DMS 273 treated with DMSO at 0.1 percent for 48 hours (cell line): ENCODE measurements at regions not wholly inside any gene's neighbourhood (a gene's known extent, or its start where the extent isn't known, plus 50 kb on each side); places are given as distances from the start of the nearest gene placed in this dataset.

Experiments used
- DNase-seq: peaks from one replicate; lab custom pipeline; 2025; lab: John Stamatoyannopoulos, UW

DNA sequence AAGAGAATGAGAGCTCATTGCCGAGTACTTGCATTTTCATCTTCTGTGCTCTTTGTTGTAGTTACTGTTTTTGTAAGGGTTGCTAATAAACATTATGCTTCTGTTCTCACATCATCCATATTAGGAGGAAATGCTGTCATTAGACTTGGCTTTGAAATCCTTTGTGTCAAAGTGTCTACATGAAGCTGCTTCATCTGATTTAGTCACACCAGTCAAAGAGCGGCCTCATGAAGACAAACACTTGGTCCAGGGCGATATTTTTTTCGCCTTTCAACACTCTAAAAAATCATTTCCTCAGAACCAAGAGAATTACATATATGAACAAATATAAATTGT, 105.0 kb downstream of the SPRY2 start:
- DNase-seq = no peak

DNA sequence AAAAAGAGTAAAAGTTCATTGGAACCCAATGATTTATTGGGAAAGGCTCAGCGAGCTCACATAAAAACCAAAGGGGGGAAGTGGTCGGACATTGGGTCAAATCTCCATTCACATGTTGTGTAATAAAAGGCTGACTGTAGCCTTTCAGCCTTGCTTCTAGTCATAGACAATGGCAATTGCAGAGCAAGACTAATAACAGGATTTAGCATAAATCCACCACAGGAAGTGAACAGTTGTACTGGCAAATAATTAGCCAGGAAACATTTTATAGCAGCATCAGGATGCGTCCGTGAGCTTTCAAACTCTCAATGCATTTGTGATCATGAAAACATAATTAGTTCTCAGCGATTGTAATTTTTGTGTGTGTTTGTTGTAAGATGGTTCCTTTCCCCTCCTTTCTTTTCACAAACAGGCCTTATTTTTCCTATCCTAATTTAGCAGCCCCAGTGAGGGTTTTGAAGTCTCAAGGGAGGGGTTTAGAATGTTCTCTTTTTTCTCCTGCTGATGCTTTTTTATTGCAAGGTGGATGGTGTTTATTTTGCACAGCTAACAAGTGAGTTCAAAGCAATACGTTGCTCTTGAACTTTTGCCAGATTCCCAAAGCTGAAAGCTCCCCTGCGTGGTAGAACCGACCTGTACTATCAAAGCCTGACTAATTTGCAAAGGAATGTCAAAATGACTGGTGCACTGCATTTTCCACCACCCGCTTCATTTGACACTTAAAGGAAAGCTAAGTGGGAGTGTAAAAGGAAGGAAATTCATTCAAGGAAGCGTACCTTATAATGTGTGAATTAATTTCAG, 105.6 kb downstream of the SPRY2 start:
- DNase-seq = no peak

DNA sequence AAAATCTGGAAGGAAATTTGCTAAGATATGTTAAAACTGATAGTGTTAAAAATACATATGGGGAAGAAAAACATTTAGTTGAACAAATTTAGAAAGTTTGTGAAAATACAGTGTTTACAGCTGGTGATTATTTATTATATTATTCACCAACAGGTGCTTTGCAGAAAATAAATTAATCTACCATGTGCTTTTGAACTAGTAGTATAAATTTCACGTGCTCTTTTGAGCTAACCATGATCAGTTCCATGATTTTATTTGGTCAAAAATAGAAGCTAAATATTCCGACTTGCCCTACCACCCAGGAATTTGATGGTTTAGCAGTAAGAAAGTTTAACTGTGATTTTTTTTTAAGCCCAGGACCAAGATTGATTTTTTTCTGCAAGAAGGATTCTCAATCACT, 113.3 kb downstream of the SPRY2 start:
- no peak for DNase-seq

DNA sequence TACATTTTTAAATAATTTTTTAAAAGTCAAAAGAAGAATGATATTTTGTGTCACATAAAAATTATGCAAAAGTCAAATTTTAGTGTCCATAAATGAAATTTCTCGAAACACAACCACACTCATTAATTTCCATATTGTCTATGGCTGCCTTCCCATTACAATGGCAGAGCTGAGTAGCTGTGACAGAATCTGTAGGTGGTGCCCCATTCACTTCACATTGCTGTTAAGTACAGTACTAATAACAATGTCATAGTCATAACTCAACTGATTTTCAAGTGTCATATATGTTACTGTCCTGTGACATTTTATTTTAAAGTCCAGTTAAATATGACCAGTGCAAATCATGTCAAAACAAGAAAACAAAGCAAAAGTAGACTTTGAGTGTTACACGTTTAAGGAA, 114.3 kb downstream of the SPRY2 start:
- DNase-seq = no peak

DNA sequence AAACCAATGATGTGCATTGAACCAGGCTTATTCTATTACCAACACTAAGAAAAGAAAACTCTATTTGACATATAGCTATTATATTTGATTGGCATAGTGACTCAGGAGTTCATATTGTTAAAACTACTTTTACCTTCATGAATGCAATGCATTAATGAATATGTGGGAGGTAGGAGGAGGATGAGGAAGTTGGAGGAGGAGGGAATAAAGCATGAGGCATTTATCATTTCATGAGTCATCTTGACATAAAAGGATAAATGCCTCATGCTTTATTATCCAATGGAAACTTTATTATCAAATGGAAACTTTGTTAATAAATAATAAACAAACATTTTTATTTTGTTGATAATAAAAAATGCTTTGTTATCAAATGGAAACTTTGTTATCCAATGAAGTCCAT, 116.5 kb downstream of the SPRY2 start:
- no peak for DNase-seq

DNA sequence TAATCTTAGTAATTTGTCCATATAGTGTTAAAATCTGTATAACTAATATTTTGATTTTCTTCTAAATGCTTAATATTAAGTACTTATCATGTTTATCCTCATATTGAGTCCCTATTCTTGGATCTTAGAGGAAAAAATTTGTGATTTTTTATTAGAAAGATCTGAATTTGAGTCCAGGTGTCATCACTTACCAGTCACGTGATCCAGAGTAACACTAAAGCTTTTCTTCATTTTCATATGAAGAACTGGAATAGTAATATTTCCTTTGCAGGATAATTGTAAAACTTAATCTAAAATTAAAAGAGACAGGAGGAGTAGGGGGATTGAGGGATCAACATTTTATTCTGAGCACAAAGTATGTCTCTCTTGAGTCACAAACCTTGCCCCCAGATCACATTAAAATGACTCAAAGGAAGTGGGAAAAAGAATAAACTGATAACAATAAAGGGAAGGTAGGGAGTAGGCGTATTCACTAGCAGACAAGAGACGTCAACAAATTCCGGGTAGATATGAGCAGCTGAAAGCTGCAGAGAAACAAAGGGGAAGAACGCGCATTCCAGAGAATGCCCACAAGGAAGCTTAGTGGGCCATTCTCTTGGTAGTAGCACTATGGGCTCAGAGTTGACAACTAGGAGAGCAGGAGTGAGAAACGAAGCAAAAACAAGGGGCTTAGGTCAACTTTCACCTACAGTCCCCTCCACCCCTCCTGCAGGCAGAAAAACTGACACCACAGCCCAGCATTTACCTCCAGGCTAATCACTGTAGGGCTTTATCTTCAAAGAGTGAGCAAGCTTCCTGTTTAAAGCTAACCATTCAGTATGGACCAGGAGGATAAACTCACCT, 123.1 kb downstream of the SPRY2 start:
- DNase-seq = no peak

DNA sequence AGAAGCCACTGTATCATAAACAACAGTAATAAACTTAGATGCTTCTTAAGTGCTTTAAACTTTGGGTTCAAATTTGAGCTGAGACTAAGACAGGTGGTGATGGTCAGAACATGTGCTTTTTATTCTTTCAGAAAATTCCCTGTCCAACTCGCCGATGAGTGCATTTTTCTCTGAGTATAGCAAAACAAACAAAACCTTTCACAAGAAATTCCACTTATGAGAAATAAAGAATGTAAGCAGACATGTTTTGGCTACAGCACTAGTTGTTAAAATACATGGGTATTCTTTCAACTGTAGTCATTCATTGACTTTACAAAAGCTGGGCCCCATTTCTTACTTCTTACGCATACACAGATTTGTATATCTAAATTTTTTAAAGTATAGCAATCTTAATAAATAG, 125.6 kb downstream of the SPRY2 start:
- no peak for DNase-seq

DNA sequence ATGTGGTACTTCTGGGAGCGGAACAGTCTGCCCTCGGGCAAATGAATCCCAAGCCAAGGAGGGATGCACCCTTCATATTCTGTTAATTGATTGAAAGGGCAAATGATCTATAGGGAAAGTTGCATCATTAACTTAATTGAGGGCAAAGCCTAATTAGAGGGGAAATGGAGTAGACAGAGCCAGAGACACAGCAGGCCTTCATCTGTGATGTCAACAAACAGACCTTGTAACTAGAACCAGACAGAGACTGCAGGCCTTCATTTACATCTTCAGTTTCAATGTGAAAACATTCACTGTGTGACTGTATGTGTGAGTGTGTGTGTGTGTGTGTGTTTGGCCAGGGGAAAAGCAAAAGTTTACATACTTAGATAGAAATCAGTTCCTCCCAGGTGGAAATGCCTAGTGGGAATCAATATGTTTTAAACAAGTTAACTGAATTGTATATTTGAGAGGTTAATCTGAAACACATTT, 126.4 kb downstream of the SPRY2 start:
- no peak for DNase-seq

DNA sequence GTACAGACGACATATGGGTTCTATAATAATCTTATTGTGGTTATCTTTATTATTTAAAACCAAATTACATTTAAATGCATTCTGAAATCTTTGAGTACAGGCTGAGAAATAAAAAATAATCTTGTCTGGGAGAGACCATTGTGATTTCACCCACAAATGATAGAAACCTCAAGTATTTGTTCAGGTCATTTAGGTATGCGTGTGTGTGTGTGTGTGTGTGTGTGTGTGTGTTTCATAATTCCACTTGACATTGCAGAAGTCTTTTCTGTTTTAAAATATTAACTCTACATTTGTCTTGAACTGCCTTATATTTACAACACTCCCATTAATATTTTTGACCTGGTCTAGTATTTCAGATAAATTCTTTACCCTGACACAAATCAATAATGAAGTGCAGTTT, 126.9 kb downstream of the SPRY2 start:
- no peak for DNase-seq

DNA sequence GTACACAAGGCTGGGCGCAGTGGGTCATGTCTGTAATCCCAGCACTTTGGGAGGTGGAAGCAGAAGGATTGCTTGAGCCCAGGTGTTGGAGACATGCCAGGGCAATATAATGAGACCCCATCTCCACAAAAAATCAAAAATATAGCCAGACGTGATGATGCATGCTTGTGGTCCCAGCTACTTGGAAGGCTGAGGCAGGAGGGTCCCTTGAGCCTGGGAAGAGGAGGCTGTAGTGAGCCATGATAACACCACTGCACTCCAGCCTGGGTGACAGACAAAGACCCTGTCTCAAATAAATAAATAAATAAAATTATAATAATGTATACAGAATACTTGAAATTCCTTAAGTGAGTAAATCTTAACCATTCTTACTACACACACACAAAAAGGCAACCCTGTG, 127.7 kb downstream of the SPRY2 start:
- no peak for DNase-seq

DNA sequence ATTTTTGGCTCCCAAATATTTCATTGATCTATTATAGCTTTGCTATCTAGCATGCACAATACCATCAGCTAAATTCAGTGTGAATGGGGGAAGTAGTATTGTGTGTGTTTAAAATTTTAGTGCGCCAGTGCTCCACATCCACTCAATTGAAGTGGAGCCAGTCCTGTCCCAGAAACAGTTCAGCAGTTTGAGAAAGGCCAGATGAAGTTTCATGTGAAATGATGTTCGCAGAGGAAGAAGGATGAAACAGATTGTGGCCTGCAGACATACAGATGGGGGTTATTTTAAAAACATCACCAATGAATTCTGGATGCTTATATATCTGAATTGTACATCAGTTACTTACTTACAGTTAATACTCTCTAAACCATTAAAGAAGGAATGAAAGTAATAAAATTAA, 129.4 kb downstream of the SPRY2 start:
- DNase-seq = no peak

DNA sequence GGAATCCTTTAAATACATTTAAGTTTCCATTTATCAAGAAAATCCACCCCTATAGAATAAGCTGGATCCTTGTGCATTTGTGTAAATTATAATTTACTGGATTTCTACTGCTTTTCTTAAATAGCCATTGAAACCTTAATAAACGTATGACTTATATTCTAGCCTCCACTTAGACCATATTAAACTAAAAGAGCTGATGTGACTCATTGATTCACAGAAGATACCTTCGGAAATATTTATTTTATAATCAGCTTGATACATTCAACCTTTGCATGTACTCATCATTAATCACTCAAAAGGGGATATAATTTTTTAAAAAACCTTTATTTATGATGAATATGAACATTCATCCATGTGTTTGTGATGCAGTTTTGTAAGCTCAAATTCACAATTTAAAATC, 136.3 kb downstream of the SPRY2 start:
- no peak for DNase-seq

DNA sequence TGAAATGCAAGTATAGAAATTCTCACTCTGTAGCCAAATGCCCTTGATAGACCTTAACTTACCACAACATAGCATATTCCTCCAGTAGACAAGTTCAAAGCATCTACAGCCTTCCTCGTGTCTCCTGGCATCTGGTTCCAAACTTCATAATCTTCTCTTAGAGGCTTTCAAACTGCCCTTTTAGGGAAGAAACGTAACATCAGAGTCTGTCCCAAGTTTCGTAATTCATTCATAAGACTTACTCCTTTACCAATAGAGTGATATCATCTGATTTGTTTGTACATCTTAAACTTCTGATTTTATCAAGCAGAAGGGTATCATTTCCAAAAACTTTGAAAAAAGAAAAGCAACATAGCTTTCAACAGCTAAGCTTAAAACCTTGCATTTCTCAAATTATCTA, 137.4 kb downstream of the SPRY2 start:
- DNase-seq = no peak

DNA sequence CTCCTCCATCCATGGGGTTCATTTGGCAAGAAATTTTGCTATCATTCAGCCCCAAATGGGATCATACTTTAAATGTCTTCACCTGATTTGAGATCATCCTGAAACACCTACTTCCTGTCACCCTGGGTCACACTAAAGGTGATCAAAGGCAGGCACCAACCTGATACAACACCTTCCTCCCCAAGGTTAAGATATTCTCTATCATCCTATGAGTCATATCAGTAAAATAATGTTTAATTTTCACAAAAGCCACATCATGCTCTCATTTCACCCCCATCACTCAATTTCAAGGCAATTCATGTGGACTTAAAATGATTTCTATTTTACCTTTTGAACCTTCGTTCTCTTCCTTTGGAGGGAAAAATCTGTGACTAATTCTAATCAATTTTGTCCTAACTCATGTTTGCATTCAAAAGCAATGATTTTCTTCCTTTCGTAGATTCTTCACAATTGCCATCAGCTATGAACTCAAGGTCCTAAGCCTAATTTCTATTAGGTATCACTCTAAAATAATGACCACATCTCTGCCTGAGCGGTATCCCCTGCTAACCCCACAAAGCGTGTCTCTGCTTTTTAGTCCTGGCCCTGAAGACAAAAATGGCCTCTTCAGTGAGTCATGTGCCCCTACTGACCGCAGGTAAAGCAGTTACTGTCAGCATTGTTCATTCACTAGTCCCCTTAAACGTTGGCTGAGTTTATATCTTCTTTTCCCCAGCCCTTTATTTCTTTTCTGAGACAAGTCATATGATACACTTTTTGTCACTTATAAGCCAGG, 139.0 kb downstream of the SPRY2 start:
- no peak for DNase-seq

DNA sequence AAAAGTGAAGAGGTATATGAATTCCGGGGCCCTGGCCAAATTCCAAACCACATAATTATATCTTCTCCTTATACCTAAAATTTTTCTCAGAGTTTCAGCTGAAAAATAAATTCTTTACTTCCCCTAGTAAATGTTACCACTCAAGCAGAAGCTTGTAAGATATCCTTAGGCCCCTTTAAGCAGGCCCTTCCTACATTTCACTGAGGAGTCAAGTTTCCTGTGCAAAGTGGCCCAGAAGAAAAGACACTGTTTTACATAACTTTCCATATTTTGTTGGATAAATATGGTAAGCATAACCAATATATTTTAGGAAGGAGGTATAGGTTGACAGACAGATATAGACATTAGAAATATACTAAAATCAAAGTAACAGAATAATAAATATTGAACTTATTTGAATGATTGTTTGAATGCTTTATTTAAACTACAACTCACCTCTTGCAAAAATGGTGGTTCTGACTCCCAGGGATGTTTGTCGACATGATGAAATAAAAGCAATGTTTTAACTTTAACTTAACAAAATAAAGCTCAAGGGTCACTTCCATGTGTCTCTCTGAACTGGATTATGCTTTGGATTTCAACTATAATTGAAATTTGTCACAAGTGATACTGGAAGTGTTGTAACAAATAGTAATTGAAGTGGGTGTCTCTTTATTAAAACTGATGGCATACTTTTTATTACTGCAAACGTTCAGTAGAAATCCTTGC, 141.2 kb downstream of the SPRY2 start:
- DNase-seq = no peak

DNA sequence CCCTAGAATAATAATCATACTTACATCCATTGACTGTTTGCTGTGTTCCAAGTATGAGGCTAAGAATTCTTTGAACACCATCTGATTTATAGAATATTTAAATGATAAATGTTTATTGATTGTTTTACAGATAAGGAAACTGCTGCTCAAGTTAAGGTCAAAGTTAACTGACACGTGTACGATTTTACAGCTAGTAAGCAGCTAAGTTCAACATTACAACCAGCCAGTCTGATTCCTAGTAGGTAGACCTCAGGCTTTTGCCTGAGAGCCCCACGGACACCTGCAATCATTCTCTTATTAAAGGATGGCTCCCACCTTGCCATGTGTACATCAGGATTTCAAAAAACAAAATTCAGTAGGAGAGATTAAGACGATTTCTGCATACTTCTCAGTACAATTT, 141.9 kb downstream of the SPRY2 start:
- no peak for DNase-seq

DNA sequence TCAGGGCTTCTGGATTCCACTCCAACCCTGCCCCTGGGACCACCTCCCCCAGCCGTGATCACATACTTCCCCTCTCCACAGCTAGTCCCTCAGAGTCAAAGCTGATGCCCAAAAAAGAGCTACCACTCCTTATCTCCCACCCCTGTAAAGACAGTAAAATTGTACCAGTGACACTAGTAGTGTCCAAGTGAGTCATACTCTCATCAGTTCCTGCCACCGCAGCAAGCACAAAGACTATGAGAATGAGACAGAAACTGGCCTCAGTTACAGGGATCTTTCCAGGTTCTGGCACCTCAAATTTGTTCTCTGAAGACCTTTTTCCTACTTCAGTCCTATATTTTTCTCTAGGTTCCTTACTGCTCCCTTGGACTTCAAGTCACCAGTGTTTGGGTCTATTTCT, 144.2 kb downstream of the SPRY2 start:
- no peak for DNase-seq

DNA sequence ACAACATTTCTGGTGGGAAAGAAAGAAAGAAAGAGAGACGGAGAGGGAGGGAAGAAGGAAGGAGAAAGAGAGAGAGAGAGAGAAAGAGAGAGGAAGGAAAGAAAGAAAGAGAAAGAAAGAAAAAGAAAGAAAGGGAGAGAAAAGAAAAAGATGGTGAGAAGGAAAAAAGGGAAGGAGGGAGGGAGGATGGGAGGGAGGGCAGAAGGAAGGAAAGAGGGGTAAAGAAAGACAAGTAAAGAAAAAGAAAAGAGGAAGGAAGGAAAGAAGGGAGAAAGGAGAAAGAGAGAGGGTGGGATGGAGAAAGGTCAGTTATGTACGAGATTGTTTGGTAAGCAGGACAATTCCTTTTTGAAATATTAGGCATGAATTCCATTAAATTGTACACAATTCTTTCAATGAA, 145.3 kb downstream of the SPRY2 start:
- no peak for DNase-seq

DNA sequence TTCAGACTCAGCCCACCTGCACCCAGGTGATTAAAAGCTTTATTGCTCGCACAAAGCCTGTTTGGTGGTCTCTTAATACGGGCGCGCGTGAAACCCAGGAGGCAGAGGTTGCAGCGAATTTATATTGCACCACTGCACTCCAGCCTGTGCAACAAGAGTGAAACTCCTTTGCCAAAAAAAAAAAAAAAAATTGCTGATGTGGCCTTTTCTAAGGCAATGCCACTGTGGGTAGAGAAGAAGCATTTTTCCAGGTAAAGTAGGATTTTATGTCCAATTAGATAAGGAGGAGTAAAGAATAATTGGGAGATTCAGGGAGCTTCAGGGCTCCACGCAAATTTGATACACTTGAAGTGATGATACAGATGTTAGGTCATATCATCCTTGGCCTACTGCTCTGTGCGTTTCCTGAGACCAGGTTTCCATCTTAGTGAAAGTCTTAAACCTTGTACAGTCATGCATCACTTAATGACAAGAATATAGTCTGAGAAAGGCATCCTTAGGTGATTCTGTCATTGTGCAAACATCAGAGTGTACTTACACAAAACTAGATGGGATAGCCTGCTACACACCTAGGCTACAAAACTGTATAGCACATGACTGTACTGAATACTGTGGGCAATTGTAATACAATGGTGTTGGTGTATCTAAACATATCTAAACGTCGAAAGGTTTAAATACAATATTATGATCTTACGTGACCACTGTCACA, 150.9 kb downstream of the SPRY2 start:
- DNase-seq = no peak

DNA sequence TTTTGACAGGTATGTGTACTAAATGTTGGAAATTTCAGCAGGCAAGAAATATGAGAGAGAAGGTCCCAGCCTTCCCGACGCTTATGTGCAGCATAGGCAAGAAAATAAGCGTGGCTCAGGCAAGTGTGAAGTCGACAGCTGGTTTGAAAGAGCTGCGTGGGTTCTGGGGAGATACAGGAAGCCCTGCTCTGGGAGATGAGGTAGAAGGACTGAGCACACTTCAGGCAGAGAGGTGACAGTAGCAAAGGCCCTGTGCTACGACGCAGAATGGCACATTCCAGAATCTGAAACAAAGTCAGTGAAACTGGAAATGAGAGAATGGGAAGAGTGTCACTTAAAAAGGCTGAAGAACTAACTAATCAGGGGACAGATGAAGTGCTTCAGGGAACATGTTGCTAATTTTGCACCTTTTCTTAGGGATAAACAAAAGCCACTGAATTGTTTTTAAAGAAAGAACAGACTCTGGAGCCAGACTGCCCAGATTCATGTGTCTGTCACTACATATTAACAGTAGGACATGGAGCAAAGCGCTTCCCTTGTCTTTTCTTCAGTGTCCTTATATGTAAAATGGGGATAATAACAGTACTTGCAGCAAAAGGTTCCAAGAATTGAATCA, 160.1 kb downstream of the SPRY2 start:
- DNase-seq = no peak

DNA sequence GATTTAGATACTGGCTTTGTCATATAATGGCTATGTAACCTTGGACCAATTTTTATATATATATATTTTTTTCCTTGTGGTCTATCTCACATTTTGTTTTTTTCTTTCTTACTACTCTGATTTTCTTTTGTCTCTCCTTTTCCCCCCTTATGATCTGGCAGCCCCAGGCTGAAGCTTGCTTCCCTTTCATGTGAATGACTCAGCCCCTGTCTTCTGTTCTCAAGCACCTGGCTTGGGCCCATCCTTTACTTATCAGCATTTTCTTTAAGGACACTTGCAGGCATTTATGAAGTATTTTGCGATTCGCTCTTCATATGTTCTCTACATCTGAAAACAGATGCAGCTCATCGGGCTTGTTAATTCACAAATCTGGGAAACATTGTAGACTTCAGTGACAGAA, 163.6 kb downstream of the SPRY2 start:
- DNase-seq = no peak
